Muscle layer of colon (tissue), 2 donors: ENCODE measurements at regions not wholly inside any gene's neighbourhood (a gene's known extent, or its start where the extent isn't known, plus 50 kb on each side); places are given as distances from the start of the nearest gene placed in this dataset.

Source experiments
- H3K27ac ChIP-seq: one replicate; pipeline ENCODE4 v1.7.0; 2013; ENCODE audit warnings: low read depth, mild to moderate bottlenecking, low read length, moderate library complexity
- H3K27me3 ChIP-seq, 2 donors: one replicate each; pipeline ENCODE4 v1.7.0; 2013; ENCODE audit warnings: low read length in 2 of 2, mild to moderate bottlenecking in 2 of 2; ENCODE audit not compliant: insufficient read depth in 2 of 2, control insufficient read depth in 1 of 2
- H3K36me3 ChIP-seq: one replicate; pipeline ENCODE4 v1.7.0; 2013; ENCODE audit warnings: mild to moderate bottlenecking, low read length; ENCODE audit not compliant: insufficient read depth
- H3K4me1 ChIP-seq: one replicate; pipeline ENCODE4 v1.7.0; 2013; ENCODE audit warnings: mild to moderate bottlenecking, low read length; ENCODE audit not compliant: insufficient read depth
- H3K4me3 ChIP-seq, 2 donors: one replicate each; pipeline ENCODE4 v1.7.0; 2013; ENCODE audit warnings: low read length in 2 of 2, low read depth in 1 of 2, mild to moderate bottlenecking in 1 of 2, moderate library complexity in 1 of 2
- H3K9ac ChIP-seq: one replicate; pipeline ENCODE4 v1.7.0; 2013; ENCODE audit warnings: low read length
- H3K9me3 ChIP-seq: one replicate; pipeline ENCODE4 v1.7.0; 2013; ENCODE audit warnings: mild to moderate bottlenecking, low read length
- donor health status: abdominal sarcoma.
- donor health status: Adenocarcinoma of cecum.

DNA sequence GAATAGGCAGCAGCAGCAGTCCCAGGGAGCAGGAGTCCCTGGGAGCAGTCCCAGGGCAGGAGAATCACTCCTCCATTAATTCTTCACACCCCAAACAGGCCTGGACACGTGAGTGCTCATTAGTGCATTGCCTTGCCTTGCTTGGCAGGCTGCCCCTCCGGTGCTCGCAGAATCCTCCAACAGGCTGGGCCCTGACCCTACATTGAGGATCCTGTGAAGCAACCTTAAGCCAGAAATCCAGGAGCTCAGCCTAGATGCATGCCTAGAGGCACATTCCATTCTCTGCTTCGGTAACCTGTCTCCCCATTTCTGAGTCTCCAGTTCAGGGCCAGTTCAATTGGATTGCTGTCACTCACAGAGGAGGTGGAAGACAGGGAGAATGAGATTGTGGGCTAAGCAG lies 97.4 kb upstream of the LRATD1 start:
- Histone ChIP-seq H3K4me3 (no peak overlapping the region), H3K9ac (no peak overlapping the region), H3K36me3 (no peaks in the 10 kb centered on the region), H3K9me3 (no peaks in the 10 kb centered on the region), H3K27ac (no peak overlapping the region), H3K27me3 (no peaks in the 10 kb centered on the region), H3K4me1 (no peaks in the 10 kb centered on the region)

DNA sequence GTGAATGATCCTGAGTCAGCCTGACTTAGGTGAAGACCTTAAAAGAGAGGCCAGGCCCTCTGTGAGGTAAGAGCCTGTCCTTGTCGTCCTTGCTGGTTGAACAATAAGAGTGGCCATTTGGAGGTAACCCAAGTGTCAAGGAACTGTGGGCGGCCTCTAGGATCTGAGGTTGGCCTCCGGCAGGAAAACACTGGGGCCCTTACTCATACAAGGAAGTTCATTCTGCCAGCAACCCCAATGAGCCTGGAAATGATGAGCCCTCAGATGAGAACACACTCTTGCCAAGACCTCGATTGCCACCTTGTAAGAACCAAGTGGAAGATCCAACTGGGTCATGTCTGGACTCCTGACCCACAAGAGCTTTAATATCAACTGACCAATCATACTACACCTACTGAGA lies 95.5 kb upstream of the LRATD1 start:
- H3K27ac ChIP-seq: no peak overlapping the region
- H3K9me3 ChIP-seq: no peaks in the 10 kb centered on the region
- no peaks in the 10 kb centered on the region for H3K27me3 ChIP-seq
- H3K36me3 ChIP-seq: no peaks in the 10 kb centered on the region
- H3K4me3 ChIP-seq: no peak overlapping the region
- no peak overlapping the region for H3K9ac ChIP-seq
- no peaks in the 10 kb centered on the region for H3K4me1 ChIP-seq

DNA sequence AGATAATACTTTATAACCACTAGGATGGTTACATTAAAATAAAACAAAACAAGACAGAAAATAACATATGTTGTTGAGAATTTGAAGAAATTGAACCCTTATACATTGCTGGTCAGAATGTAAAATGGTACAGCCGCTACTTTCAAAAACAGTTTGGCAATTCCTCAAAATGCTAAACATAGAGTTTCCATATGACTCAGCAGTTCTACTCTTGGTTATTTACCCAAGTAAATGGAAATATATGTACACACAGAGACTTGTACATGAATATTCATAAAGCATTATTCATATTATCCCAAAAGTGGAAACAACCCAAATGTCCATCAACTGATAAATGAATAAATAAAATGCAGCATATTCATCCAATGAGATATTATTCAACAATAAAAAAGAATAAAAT lies 92.5 kb upstream of the LRATD1 start:
- H3K36me3 ChIP-seq: no peaks in the 10 kb centered on the region
- H3K9me3 ChIP-seq: no peaks in the 10 kb centered on the region
- H3K9ac ChIP-seq: no peak overlapping the region
- peaks cover 5% of the 10 kb centered on the region for H3K4me1 ChIP-seq
- no peak overlapping the region for H3K27ac ChIP-seq
- H3K4me3 ChIP-seq: no peak overlapping the region
- no peaks in the 10 kb centered on the region for H3K27me3 ChIP-seq

DNA sequence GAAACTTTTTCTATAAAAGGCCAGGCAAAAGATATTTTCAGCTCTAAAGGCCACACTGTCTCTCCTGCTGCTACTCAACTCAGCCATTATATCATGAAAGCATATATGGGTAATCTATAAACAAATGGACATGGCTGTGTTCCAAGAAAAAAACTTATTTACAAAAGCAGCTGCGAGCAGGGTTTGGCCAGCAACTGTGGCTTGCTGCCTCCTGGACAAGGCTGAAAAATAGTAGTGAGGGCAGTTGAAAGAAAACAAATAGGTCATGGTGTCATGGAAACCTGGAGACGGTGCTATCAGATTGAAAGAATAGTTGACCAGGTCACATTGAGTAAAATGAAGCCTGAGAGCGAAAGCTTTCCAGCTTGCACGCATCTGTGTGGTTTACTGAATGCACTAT lies 89.2 kb upstream of the LRATD1 start:
- Histone ChIP-seq H3K9ac (no peak overlapping the region), H3K4me1 (peaks cover 5% of the 10 kb centered on the region)

DNA sequence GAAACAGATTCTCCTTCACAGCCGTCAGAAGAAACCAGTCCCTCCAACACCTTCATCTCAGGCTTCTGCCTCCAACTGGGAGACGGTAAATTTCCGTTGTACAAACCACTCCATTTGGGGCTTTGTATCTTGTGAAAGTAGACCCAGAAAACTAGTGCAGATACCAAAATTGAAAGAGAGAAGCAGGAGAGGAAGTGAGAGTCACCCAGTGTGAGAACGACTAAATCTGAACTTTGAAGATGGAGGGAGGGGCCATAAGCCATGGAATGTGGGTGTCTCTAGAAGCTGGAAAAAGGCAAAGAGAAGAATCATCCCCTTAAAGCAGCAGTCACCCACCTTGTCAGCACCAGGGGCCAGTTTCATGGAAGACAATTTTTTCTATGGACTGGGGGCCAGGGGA lies 88.3 kb upstream of the LRATD1 start:
- no peak overlapping the region for H3K4me3 ChIP-seq
- no peaks in the 10 kb centered on the region for H3K27me3 ChIP-seq
- no peaks in the 10 kb centered on the region for H3K36me3 ChIP-seq
- no peak overlapping the region for H3K9ac ChIP-seq
- H3K4me1 ChIP-seq: peaks cover 5% of the 10 kb centered on the region
- H3K9me3 ChIP-seq: no peaks in the 10 kb centered on the region
- H3K27ac ChIP-seq: no peak overlapping the region

More for the DNA sequence above, 89.2 kb upstream of the LRATD1 start:
- H3K27me3 ChIP-seq: no peaks in the 10 kb centered on the region
- no peak overlapping the region for H3K4me3 ChIP-seq
- H3K27ac ChIP-seq: no peak overlapping the region
- H3K9me3 ChIP-seq: no peaks in the 10 kb centered on the region
- H3K36me3 ChIP-seq: no peaks in the 10 kb centered on the region

DNA sequence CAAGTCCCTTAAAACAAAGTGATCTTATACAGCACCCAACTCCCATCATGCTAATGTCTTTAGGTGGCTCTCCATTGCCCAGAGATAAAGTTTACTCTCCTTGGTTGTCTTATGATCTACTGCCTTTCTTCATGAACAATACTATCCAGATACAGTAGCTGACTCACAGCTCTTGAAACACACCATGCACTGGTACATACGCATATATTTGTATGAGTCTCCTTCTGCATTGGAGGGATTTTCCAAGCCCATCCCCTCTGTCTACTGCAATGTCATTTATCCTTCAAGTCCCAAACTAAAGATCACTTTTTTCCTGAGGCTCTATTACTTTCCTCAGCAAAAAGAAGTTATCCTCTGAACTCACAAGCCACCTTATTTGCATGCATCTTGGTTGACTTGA lies 84.7 kb upstream of the LRATD1 start:
- H3K27ac ChIP-seq: no peak overlapping the region
- H3K9me3 ChIP-seq: no peaks in the 10 kb centered on the region
- H3K27me3 ChIP-seq: no peaks in the 10 kb centered on the region
- H3K9ac ChIP-seq: no peak overlapping the region
- peaks cover 5% of the 10 kb centered on the region for H3K4me1 ChIP-seq
- no peaks in the 10 kb centered on the region for H3K36me3 ChIP-seq
- no peak overlapping the region for H3K4me3 ChIP-seq

DNA sequence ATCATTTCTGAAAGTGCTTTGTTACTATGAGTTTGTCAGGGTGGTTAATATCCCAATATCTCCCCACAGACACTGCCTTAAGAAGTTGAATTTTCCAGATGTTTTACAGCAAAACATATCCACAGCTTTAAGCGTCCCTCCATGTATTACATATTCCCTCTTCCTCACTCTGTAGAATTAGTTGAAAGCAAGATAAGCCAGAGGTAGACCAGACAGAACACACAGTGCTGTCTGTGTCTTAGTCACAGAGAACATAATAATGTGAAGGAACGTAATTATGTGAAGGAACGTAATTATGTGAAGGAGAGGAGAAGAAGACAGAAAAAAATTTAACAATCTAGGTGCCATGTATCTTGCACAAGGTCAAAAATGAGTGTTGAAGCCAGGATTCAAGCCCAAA lies 81.9 kb upstream of the LRATD1 start:
- Histone ChIP-seq H3K4me3 (no peak overlapping the region), H3K9me3 (no peaks in the 10 kb centered on the region), H3K4me1 (no peaks in the 10 kb centered on the region), H3K27me3 (no peaks in the 10 kb centered on the region), H3K27ac (no peak overlapping the region), H3K36me3 (no peaks in the 10 kb centered on the region), H3K9ac (no peak overlapping the region)

DNA sequence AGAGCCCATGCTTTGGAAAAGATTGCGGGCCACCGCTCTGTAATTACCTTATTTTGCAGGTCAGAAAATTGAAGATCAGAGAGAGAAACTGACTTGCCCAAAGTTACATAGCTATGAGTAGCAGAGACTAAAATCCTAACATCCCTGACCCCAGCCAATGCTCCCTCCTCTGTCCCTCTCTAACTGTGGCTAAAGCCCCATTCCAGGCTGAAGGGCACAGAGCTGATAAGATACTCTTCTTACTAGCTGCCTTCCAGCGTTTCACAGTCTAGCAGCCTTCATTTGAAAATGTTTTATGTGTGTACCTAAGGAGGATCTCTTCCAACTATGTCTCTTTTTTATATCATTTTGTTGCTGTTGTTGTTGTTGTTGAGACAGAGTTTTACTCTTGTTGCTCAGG lies 81.4 kb upstream of the LRATD1 start:
- Histone ChIP-seq H3K9me3 (no peaks in the 10 kb centered on the region), H3K4me1 (no peaks in the 10 kb centered on the region), H3K4me3 (no peak overlapping the region), H3K36me3 (no peaks in the 10 kb centered on the region), H3K27me3 (no peaks in the 10 kb centered on the region), H3K9ac (no peak overlapping the region), H3K27ac (no peak overlapping the region)

DNA sequence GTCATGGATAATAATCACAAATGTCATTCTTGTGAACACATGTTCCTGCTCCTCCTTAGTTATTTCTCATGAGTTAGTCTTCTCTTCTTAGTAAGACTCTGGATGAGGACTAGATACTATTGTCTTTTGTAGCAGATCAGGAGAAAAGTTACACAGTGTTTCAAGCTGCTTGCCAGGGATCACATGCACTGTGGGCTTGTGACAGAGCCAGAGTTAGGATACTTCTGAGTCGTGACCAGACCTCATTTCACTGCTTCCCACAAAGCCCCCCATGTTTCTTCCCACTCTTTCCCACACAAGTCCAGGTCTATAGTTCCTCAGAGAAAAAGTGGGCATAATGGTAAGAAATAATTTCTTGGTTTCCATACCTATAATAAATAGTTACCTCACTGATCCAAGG lies 80.2 kb upstream of the LRATD1 start:
- Histone ChIP-seq H3K36me3 (no peaks in the 10 kb centered on the region), H3K4me3 (no peak overlapping the region), H3K4me1 (no peaks in the 10 kb centered on the region), H3K9me3 (no peaks in the 10 kb centered on the region), H3K9ac (no peak overlapping the region), H3K27me3 (no peaks in the 10 kb centered on the region), H3K27ac (no peak overlapping the region)

DNA sequence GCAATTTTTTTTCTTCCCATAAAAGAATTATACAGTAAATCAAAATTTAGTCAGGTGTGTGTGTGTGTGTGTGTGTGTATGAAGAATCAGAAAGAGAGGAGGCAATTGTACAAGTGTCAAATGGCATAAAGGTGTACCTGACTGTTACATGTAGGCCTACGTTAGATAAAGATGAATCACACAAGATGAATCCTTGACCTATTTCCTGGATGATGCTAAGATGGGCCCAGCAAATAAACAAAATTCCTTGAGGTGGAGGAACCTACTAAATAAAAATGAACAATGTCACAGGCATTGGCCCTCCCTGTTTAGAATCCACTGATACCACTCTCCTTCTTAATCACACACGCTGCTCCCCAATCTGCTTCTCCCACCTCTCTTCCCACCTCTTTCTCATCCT lies 79.7 kb upstream of the LRATD1 start:
- H3K27me3 ChIP-seq: no peaks in the 10 kb centered on the region
- H3K4me3 ChIP-seq: no peak overlapping the region
- H3K9ac ChIP-seq: no peak overlapping the region
- H3K4me1 ChIP-seq: no peaks in the 10 kb centered on the region
- no peaks in the 10 kb centered on the region for H3K36me3 ChIP-seq
- no peak overlapping the region for H3K27ac ChIP-seq
- H3K9me3 ChIP-seq: no peaks in the 10 kb centered on the region

DNA sequence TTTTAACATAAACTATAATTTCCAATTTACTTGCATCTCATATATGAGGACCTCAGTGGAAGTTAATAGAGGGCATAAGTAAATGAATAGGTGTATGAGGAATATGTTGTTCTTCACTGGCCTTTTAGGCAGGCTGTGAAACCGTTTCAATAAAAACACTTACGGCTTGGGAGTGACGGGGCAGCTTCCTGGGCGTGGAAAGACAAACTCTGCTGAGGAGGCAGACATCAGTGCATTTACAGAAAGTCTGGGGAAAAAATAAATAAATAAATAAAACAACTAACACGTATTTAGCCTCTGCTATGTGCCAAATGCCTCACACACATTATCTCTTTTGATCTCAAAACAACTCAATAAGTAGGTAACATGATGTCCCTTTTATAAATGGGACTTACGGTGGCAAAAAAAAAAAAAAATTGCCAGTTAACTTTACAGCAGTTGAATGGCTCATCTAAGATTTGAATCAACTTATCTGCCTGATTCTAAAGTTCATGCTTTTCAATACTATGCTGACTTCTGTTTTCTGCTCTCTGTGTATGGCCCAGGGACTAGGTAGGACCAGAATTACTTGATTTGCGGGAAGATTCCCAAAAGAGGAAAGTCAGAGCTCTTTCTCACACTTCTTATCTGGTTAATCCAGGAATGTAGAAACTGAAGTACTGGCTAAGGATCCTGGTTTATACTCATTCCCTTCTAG lies 77.5 kb upstream of the LRATD1 start:
- Histone ChIP-seq H3K4me3 (no peak overlapping the region), H3K9ac (no peak overlapping the region), H3K36me3 (no peaks in the 10 kb centered on the region), H3K4me1 (no peaks in the 10 kb centered on the region), H3K27me3 (no peaks in the 10 kb centered on the region), H3K27ac (no peak overlapping the region), H3K9me3 (no peaks in the 10 kb centered on the region)

DNA sequence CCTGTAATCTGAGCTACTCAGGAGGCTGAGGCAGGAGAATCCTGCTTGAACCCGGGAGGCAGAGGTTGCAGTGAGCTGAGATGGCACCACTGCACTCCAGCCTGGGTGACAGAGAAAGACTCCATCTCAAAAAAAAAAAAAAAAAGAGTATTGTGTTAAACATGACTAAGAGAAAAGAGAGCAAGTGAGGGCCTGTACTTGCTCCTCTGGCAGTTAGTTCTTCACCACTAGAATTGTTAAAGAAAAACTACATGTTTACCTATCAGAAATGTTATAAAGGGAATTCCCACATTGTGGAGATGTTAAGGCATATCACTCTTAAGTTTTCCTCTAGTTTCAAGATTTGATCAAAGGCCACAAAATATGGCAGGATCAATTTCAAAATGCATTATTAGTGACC lies 75.4 kb upstream of the LRATD1 start:
- Histone ChIP-seq H3K9ac (no peak overlapping the region), H3K36me3 (no peaks in the 10 kb centered on the region), H3K4me1 (no peaks in the 10 kb centered on the region), H3K27ac (no peak overlapping the region), H3K27me3 (no peaks in the 10 kb centered on the region), H3K9me3 (no peaks in the 10 kb centered on the region), H3K4me3 (no peak overlapping the region)
